Endothelial cell of umbilical vein (primary cell): ENCODE measurements at regions not wholly inside any gene's neighbourhood (a gene's known extent, or its start where the extent isn't known, plus 50 kb on each side); places are given as distances from the start of the nearest gene placed in this dataset.

Experiments used
- EZH2 ChIP-seq: IDR thresholded peaks from 2 replicates; pipeline ENCODE4 v1.6.1; 2012; ENCODE audit warnings: borderline replicate concordance, low read depth, mild to moderate bottlenecking, moderate library complexity, low read length, inconsistent platforms; ENCODE audit not compliant: severe bottlenecking
- POLR2A ChIP-seq: IDR thresholded peaks from 2 replicates; pipeline ENCODE4 v1.6.1; 2012; ENCODE audit warnings: low read depth, mild to moderate bottlenecking, control low read depth, low read length

GRCh38 chr3:158882445-158882844, 80.6 kb downstream of the MFSD1 start:
- TF ChIP-seq POLR2A: no peak
- TF ChIP-seq EZH2: no peak
